Endodermal cell (in vitro differentiated cells): ENCODE measurements at regions not wholly inside any gene's neighbourhood (a gene's known extent, or its start where the extent isn't known, plus 50 kb on each side); places are given as distances from the start of the nearest gene placed in this dataset.

Experiments used
- DNase-seq: peaks from one replicate; pipeline ENCODE4 v3.0.0-alpha.2; 2017
- H3K27ac ChIP-seq: 2 replicates; pipeline ENCODE4 v1.5.1; 2013; ENCODE audit warnings: mild to moderate bottlenecking, low read depth, low read length, moderate library complexity
- H3K27me3 ChIP-seq: 2 replicates; pipeline ENCODE4 v1.6.1; 2013; ENCODE audit warnings: mild to moderate bottlenecking, low read length, moderate library complexity; ENCODE audit not compliant: insufficient read depth, control insufficient read depth, poor library complexity, severe bottlenecking
- H3K36me3 ChIP-seq: 2 replicates; pipeline ENCODE4 v1.7.0; 2013; ENCODE audit warnings: mild to moderate bottlenecking, low read length, moderate library complexity; ENCODE audit not compliant: control insufficient read depth, insufficient read depth
- H3K4me1 ChIP-seq: one replicate; pipeline ENCODE4 v1.7.0; 2013; ENCODE audit warnings: low read length; ENCODE audit not compliant: control insufficient read depth, insufficient read depth
- H3K4me3 ChIP-seq: 2 replicates; pipeline ENCODE4 v1.5.1; 2013; ENCODE audit warnings: mild to moderate bottlenecking, low read length, moderate library complexity
- H3K9ac ChIP-seq: 2 replicates; pipeline ENCODE4 v1.6.1; 2013; ENCODE audit warnings: mild to moderate bottlenecking, low read length, moderate library complexity; ENCODE audit not compliant: poor library complexity, severe bottlenecking; ENCODE audit errors: extremely low read depth
- H3K9me3 ChIP-seq: 2 replicates; pipeline ENCODE4 v1.6.1; 2013; ENCODE audit warnings: mild to moderate bottlenecking, low read length, moderate library complexity; ENCODE audit not compliant: control insufficient read depth
- H3K27ac Mint-ChIP-seq: 2 replicates; pipeline ENCODE4 v1.8.0; 2020; ENCODE audit warnings: mixed read lengths
- H3K27me3 Mint-ChIP-seq: 2 replicates; pipeline ENCODE4 v1.8.0; 2021; ENCODE audit warnings: mild to moderate bottlenecking, mixed read lengths; ENCODE audit not compliant: insufficient read depth
- H3K36me3 Mint-ChIP-seq: 2 replicates; pipeline ENCODE4 v1.8.0; 2020; ENCODE audit warnings: low read depth, mixed read lengths
- H3K4me1 Mint-ChIP-seq: 2 replicates; pipeline ENCODE4 v1.8.0; 2020; ENCODE audit warnings: mixed read lengths
- H3K4me3 Mint-ChIP-seq: 2 replicates; pipeline ENCODE4 v1.8.0; 2020; ENCODE audit warnings: mild to moderate bottlenecking, moderate library complexity, mixed read lengths
- H3K9me3 Mint-ChIP-seq: 2 replicates; pipeline ENCODE4 v1.8.0; 2020; ENCODE audit warnings: mild to moderate bottlenecking, mixed read lengths
- WGBS, 2 experiments: methylation state at CpG; one replicate each; pipeline versions ENCODE4 v1.1.5 to v1.1.7; 2013; ENCODE audit warnings: missing lambda C conversion rate in 2 of 2, mixed read lengths in 1 of 2; ENCODE audit not compliant: insufficient coverage in 1 of 2, insufficient read length in 1 of 2; 5-methylcytosine and 5-hydroxymethylcytosine counted together
- TF ChIP-seq, protein P1 (sequence below): fragments of 200-600 bp; sonication (generic); conservative IDR thresholded peaks from 2 replicates; pipeline ENCODE4 v1.5.0; 2021; ENCODE audit warnings: antibody characterized with exemption, mild to moderate bottlenecking

DNA sequence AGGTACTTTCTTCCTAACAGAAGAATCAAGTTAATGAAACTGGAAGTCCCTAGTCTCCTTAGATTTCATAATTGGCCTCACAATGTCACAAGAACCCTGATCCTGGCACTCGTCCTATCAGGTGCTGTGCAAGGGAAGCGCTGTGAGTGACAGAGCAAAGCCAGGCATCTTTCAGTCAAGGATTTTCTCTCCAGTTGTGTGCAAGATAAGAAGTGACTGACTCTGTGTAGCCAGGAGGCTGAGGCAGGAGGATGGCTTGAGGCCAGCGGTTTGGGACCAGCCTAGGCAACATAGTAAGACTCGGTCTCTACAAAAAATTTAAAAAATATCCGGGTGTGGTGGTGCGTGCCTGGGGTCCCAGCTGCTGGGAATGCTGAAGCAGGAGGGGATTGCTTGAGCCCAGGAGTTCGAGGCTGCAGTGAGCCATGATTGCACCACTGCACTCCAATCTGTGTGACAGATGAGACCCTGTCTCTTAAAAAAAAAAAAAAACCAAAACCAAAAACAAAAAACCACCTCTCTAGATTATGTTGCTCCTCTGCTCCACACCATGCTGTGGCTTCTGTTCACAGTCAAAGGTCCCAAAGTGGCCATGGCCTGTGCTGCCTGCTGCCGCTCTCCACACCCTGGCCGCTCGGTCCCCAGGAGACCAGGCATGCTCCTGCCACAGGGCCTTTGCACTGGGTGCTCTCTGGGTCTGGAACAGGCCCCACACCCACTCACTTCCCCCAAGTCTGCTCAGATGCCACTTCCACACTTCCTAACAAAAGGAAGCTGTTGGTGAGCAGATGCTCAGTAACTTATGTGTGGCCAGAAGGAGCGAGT lies 54.2 kb upstream of the CLDN5 start:
- H3K9ac ChIP-seq: no peak overlapping the region
- no peaks in the 10 kb centered on the region for H3K9me3 ChIP-seq
- no peak overlapping the region for H3K4me3 ChIP-seq
- DNase-seq: no peak
- H3K9me3 Mint-ChIP-seq: no peaks in the 10 kb centered on the region
- peaks cover 1% of the 10 kb centered on the region for H3K4me1 Mint-ChIP-seq
- H3K27me3 Mint-ChIP-seq: no peaks in the 10 kb centered on the region
- H3K4me3 Mint-ChIP-seq: no peak overlapping the region
- no peaks in the 10 kb centered on the region for H3K36me3 Mint-ChIP-seq
- no peak overlapping the region for H3K27ac ChIP-seq
- no peaks in the 10 kb centered on the region for H3K36me3 ChIP-seq
- no peak overlapping the region for H3K27ac Mint-ChIP-seq
- H3K4me1 ChIP-seq: no peaks in the 10 kb centered on the region
- no peaks in the 10 kb centered on the region for H3K27me3 ChIP-seq
- TF ChIP-seq, protein P1, sequence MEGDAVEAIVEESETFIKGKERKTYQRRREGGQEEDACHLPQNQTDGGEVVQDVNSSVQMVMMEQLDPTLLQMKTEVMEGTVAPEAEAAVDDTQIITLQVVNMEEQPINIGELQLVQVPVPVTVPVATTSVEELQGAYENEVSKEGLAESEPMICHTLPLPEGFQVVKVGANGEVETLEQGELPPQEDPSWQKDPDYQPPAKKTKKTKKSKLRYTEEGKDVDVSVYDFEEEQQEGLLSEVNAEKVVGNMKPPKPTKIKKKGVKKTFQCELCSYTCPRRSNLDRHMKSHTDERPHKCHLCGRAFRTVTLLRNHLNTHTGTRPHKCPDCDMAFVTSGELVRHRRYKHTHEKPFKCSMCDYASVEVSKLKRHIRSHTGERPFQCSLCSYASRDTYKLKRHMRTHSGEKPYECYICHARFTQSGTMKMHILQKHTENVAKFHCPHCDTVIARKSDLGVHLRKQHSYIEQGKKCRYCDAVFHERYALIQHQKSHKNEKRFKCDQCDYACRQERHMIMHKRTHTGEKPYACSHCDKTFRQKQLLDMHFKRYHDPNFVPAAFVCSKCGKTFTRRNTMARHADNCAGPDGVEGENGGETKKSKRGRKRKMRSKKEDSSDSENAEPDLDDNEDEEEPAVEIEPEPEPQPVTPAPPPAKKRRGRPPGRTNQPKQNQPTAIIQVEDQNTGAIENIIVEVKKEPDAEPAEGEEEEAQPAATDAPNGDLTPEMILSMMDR: no peak
- 92 to 98% methylated on average over 7 to 11 of the region's 11 CpGs for WGBS, 2 experiments

DNA sequence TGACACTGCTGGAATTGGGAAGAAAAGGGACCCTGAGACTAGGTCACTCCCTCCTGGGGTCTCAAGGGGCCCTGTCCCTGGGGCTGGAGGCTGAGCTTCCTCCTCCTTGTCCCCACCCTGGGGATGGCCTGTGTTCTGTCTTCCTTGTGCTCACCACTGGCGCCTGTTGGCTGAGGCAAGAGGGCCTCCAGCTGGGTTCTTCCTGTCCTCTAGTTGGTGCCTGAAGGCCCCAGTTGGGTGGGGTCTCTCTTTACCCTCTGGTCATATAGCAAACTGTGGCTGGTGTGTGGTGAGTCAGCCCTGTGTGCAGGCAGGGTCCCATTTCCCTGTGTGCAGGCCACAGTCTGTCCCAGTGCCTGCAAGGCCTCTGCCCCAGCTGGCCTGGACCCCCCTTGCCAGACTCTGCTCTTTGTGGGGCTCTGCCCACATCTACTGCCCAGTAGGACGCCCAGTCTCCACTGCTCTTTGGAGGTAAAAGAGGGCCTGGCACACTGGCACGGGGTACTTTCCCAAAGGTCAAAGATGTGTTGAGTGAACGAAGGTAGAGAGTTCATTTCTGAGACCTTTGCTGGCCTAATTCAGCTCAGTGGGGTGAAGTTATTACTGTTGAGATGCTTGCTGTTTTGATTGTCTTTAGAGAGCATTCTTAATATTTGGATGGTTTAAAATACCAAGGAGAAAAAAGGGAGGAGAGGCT lies 55.1 kb upstream of the CLDN5 start:
- no peak for DNase-seq
- H3K27ac ChIP-seq: no peak overlapping the region
- no peaks in the 10 kb centered on the region for H3K27me3 ChIP-seq
- H3K4me1 ChIP-seq: no peaks in the 10 kb centered on the region
- WGBS, 2 experiments: 89 to 100% methylated on average over 2 to 4 of the region's 4 CpGs
- no peak overlapping the region for H3K9ac ChIP-seq
- H3K4me3 ChIP-seq: no peak overlapping the region
- no peaks in the 10 kb centered on the region for H3K36me3 ChIP-seq
- no peaks in the 10 kb centered on the region for H3K27me3 Mint-ChIP-seq
- no peaks in the 10 kb centered on the region for H3K9me3 ChIP-seq
- H3K4me1 Mint-ChIP-seq: peaks cover 1% of the 10 kb centered on the region
- H3K36me3 Mint-ChIP-seq: no peaks in the 10 kb centered on the region
- H3K27ac Mint-ChIP-seq: no peak overlapping the region
- H3K9me3 Mint-ChIP-seq: no peaks in the 10 kb centered on the region
- H3K4me3 Mint-ChIP-seq: no peak overlapping the region
- TF ChIP-seq, protein P1: no peak

DNA sequence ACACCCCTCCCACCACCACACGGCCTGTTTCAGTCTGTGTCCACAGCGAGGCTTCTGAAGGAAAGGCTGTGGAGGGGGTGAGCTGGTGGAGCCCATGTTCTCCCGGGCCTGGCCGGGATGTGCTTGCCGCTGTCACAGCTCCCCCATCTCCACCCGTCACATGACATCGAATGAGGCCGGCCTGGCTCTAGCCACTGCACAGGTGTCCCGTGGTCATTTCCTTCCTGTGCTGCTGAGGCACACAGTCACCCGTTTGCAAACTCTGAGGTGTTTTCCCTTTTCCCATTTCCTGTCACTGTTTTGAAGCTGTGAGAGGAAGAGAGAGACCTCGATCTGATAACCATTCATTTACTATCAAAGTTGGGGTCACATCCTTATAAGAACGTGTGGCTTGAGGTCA lies 55.7 kb upstream of the CLDN5 start:
- Histone ChIP-seq H3K9ac (no peak overlapping the region), H3K4me1 (no peaks in the 10 kb centered on the region), H3K36me3 (no peaks in the 10 kb centered on the region), H3K9me3 (no peaks in the 10 kb centered on the region), H3K27ac (no peak overlapping the region), H3K4me3 (no peak overlapping the region), H3K27me3 (no peaks in the 10 kb centered on the region)
- TF ChIP-seq, protein P1: no peak
- WGBS, 2 experiments: 82 to 91% methylated on average over 2 to 12 of the region's 12 CpGs
- no peaks in the 10 kb centered on the region for H3K27me3 Mint-ChIP-seq
- DNase-seq: no peak
- H3K4me1 Mint-ChIP-seq: peaks cover 1% of the 10 kb centered on the region
- H3K36me3 Mint-ChIP-seq: no peaks in the 10 kb centered on the region
- H3K4me3 Mint-ChIP-seq: no peak overlapping the region
- no peaks in the 10 kb centered on the region for H3K9me3 Mint-ChIP-seq
- no peak overlapping the region for H3K27ac Mint-ChIP-seq
